Fibroblast of skin of abdomen (primary cell): ENCODE measurements at regions not wholly inside any gene's neighbourhood (a gene's known extent, or its start where the extent isn't known, plus 50 kb on each side); places are given as distances from the start of the nearest gene placed in this dataset.

Experiments used
- DNase-seq: peaks from one replicate; pipeline ENCODE4 v3.0.0-alpha.2; 2013

DNA sequence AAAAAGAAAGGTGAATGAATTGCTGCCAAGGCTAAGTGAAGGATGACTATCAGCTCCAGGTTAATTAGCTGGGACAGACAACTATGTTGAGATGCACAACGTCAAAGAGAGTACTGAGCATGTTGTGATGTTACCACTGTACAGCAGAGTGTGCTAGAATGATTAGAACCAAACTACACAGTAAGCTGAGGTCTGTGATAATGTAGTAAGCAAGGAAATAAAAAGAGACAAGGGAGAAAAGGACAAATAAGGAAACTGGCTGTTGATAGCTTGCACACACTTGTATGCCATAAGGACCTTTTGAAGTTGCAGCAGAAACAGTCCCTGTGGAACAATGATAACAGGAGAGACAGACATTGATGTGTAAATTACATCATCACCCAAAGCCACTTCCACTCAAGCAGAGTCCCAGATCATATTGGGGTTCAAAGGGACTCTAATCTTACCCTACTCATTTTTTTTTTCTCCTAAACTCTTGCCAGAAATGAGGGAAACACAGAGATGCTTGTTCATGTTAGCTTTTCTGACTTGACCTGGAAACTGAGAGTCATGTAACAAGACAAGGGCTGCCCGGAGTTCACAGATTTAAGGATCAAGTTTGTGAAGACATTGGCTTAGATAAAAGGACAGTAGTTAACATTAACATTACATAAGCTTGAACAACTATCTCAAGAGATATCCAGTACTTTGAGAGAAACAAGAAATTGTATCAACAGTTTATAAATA, 189.9 kb downstream of the CENPW start:
- DNase-seq, result peak; percentile 14

DNA sequence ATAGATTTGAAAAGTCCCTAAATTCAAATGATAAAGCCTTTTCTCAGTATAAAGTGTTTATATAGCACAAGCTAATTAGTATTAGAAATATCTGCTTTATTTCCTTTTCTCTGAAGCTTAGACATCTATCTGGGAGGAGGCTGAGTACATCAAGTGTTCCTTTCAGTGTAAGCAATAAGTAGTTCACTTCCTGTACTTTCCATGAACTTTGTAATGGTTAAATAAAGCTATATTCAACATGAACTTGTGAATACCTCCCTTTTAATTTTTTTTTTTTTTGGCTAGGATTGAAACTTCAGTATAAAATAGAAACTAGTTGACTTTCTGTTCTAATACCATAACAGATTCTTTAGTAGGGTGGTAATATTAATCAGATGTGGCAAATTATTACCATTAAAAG, 190.9 kb downstream of the CENPW start:
- no peak for DNase-seq

DNA sequence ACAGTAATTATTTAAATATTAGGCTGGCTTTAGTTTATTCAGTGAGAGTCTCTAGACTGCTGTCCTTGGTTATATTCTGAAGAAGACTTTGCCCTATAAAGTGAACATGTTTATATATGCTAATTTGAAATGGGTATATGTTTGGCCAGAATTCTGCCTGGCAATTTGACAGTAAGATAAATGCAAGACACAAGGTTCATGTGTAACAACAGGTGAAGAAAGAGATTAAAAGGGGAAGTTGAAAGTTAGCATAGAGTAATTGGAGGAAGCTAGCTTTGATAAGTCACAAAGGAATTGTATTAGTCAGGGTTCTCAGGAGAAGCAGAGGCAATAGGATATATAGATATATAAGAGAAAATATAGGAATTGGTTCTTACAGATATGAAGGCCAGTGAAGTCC, 191.4 kb downstream of the CENPW start:
- no peak for DNase-seq

DNA sequence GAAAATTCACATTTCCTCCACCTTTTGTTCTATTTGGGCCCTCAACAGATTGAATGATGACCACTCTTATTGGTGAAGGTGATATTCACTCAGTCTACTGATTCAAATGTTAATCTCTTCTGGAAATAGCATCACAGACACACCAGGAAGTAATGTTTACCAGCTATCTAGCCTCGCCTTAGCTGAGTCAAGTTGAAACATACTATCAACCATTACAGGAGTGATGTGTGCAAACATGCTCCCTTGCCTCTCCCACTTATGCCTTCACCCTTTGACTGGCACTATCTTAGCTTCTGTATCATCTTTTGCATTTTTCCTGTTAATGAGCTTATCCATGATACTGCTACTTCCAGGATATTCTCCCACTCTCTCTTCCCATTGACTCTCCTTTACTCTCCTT, 191.9 kb downstream of the CENPW start:
- DNase-seq, result no peak

DNA sequence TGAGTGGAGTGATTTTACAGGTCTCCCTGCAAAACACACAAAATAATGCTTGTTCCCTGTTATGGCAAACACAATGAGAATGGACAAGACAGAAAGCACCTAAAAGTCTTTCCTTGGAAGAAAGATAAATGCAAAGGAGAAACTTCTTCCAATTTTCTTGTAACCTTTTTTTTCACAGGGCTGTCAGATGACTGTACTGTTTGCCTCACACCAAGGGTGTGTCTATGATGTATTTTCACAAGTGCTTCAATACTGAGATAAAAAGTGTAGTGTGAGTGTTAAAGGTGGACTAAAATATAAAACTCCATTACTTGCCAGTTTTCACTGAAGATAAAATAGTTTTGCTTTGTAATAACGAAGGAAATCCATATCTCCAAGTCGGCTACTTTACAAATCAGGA, 194.5 kb downstream of the CENPW start:
- no peak for DNase-seq

DNA sequence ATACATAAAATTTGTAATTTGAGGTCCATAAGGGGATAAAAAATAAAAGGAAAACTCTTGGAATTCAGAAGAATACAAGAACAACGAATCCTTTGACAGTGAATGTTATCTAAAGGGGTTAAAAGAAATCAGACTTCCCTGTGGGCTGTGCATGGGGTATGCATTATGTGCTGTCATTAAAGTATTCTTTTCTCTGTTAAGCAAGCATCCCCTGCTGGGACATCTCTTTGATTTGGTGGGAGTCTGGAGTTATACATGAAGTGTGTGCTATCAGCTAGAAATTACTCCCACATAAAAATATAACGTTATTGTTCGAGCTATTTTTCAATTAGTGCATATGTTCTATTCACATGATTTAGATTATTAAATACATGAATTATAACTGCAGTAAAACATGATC, 195.2 kb downstream of the CENPW start:
- no peak for DNase-seq

DNA sequence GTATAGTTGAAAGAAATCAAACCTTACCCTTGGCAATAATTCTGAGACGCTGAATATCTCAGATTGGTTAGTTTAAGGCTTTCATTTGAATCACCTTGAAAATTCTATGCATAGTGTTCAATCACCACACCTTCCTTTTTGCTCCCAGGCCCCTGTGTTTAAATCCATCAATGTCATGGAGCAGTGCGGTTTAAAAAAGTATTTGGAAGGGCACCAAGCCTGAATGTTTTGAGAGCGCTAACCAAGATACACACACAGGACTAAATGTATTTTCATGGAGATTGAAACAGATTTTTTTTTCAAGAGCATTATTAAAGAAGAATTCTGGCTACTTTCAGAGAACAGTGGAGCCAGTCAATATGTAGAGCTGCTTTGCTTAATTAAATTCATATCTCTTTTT, 195.7 kb downstream of the CENPW start:
- peak; percentile 47 for DNase-seq

DNA sequence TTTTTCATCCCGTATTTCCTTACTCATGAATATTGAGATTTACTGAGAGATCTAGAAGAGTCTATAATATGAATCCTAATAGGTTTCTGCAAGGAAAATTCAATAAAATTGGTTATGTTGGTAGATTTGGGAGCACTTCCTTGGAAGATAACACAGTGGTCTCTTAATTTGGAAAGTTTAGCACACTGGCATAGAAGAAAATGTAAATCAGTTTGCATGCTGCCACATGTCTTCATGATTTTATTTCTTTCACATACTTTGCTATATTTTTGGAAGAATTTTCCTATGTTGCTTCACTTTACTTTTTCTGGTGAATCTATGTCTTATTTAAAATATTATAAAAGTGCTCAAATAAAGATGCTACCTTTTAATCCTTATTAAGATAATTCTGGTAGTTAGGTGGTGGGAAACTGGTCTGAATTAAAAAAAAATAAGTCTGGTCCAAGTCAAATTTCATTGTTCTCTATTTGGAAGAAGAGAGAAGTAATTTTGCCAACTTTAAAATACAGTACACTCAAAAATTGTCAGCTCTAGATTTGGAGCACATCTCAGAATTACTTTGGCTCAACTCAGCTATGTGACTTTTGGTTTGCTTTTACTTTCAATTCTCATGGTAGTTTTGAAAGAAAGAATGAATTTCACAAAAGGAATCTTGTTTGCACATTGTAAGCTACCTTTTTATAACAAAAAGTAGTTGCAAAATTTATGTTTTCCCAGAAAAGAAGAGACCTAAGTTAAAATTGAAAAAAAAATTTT, 197.3 kb downstream of the CENPW start:
- DNase-seq, result no peak

DNA sequence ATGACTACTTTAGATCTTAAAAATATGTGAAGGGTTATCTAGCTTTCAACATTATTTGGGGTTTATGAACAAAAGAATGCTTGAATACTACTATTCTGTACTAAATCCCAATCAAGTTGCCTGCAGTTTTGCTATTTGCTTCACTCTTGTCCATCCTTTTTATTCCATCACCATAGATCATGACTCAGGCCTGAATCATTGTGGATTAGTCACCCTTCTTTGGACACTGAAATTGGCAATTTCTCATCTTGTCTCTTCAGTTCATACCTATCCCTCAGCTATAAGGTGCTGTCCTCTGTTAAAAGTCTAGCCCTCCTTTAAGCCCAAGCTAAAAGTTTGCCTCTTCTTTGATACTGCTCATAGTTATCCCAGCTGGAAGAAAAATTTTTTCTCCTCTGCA, 199.1 kb downstream of the CENPW start:
- peak; percentile 72 for DNase-seq

DNA sequence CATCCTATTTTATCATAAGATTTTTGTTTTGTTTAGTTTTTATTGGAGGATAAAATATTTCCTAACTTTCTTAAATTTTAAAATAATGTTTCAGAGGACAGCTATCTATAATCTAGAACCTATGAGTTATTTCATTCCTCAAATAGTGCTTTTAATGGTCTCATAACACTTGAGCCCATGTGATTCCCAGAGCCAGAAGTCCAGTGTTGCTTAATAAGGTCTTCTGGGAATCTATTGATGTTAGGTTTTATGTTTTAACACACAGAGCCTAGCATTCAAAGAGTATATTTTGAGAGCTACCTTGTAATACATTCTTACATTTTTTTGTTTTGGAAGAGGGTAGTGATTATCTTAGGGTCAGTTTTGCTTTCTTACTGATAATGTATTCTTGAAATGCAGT, 200.2 kb downstream of the CENPW start:
- DNase-seq, result peak; percentile 5

DNA sequence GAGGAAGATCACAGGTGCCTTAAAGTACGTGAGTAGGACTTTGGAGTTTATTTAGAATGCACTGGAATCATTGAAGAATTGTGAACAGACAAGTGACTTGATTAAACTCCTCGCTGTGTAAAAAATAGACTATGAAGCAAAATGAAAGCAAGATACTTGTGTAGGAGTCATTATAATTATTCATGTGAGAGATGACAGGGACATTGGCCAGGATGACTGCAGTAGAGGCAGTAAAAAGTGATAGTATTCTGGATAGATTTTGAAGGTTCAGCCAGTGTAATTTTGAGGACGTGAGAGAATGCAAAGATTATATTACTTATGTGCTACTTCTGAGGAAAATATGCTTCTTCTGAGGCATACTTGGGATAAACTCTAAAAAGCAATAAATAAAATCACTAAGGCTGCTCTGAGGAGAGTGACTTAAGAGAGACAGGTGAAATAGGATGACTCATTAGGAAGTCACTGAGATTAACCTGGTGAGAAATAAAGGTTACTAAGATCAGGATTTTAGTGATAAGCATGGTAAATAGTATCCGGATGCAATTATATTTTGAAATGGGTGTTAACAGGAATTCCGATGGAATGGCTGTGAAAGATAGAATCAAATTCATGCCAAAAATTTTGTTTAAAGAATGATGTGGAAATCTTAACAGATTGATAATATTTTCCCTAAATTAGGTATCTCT, 202.0 kb downstream of the CENPW start:
- DNase-seq, result no peak

DNA sequence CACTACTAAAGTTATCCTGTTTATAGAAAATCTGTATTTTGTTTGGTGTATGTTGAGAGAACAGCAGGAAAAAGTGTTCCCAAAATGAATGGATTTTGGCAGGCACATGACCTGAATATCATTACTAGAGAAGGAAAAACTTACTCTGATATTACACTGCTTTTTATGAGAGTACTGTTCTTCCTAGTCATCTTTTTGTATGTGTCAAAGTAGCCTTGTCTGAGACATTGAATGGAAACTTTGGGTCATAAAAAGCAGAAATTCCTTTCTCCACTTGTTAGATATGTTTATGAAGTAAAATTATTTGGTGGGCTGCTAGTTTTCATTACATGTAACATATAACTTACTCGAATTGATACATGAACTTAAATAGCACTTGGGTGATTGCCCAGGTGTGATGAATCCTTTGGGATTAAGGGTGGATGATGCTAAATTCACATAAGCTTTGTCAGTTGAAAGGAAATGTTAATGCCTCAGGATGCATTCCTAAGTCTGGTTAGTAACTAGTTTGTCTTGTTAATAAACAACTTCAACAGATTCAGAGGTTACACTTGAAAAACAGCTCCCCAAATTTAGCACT, 206.7 kb downstream of the CENPW start:
- peak; percentile 67 for DNase-seq

DNA sequence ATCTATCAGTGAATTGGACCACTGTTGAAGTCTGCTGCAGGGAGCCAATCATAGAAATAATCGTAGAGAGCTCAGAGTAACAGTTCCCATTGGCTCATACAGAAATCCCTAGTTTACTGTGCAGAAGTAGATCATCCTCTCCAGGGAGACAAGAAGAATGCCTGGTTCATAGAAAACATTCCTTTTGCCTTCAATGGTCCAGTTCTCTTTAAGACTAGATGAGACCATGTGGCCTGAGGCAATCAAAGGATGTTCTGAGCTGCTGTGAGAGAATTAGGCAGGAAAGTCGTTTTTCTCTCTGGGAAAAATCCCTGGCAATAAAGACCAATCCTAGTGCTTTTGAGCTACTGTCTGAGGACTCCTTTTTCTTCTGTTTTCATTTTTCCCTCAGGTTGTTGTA, 208.4 kb downstream of the CENPW start:
- no peak for DNase-seq

DNA sequence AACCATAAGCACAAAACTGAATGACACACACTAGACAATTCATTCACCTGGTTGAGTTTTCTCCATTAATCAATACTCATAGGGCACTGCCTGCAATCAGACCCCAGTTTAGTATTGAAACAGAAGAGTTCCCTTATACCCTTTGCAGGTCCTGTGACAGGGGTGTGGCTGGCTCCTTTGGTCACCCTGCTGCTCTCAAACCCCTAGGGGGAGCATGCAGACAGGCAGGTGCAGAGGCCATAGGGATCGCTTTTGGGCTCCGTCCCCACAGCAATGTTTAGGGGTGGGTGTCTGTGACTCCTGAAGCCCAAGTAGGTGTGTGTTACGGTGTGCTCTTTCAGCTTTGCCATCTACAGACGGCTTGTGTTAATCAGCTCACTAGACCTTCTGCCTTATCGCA, 210.4 kb downstream of the CENPW start:
- no peak for DNase-seq

DNA sequence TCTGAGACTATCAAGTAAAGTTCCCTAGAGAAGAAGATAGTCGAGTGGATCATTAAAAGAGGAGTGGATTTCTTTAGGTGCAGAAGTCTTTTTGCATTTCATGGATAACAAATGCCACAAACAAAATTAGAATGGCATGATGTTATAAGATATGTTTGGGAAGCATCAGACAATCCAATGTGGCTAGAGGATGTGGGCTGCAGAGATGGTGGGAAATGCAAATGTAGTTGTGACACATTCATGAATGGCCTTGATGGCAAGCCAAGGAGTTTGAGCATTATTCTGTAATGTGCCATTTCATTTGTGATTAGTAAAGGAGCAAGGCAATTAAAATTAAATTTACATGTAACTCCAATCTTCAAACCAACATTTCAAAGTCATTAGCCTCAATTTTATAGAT, 211.9 kb downstream of the CENPW start:
- DNase-seq, result no peak

DNA sequence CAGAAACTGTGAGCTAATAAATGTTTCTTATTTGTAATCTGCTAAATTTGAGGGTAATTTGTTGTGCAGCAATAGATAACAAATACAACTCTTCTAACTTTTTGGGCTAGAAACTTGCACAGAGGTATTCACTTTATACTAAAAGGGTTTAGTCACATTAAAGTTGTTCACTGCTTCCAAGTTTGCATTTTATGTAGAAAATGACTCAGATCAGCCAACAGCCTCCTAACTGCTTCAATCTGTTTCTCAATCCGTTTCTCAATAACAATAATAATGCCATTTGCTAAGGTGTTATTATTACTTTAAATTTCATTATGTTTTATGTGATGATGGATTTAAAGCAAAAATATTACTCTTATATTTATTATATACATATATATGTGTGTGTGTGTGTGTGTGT, 213.9 kb downstream of the CENPW start:
- DNase-seq, result peak; percentile 7

DNA sequence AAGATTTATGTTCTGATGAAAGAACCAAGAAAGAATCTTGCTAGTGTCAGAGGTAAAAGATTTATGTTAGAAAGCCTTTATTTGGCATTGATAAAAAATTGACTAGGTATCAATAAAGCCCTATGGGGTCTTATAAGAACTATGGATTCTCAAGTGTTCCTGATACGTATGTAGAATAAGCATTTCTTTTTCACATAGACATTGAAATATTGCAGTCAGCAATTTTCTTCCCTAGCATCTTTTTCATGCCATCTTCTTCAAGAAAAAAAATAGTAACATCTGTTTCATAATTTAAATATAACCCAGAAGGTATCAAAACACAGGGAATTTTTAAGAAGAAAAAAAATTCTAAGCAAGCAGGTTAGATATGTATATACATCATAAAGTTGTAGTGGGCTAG, 230.6 kb downstream of the CENPW start:
- no peak for DNase-seq

DNA sequence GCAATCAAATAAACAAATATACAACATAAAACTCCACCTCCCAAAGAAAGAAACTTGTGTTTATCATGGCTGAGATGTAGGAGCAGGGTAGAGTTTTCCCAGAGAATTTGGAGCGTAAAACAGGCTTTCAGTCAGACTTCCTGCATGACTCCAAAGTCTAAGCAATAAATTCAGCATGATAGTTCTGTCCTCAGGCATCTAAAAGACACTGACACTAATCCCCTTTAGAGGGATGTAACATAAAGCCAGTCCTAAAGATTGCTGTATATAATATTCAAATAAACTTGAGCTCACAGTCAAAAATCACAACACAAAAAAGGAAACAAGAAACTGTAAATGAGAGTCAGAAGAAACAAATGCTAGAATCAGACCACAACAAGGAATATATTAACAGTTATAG, 234.4 kb downstream of the CENPW start:
- no peak for DNase-seq

DNA sequence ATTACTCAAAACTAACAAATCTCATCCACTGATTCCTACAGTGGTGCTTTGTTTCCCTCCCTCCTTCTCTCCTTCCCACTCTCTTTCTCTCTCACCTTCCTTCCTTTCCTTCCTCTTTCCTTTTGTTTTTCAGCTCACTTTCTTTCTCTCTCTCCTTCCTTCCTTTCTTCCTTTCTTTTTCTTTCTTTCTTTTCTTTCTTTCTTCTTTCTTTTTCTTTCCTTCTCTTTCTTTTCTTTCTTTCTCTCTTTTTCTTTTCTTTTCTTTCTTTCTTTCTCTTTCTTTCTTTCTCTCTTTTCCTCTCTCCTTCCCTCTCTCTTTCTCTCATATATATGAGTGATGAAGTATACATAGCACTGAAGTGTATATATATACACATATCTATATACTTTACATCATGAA, 241.4 kb downstream of the CENPW start:
- DNase-seq, result no peak

DNA sequence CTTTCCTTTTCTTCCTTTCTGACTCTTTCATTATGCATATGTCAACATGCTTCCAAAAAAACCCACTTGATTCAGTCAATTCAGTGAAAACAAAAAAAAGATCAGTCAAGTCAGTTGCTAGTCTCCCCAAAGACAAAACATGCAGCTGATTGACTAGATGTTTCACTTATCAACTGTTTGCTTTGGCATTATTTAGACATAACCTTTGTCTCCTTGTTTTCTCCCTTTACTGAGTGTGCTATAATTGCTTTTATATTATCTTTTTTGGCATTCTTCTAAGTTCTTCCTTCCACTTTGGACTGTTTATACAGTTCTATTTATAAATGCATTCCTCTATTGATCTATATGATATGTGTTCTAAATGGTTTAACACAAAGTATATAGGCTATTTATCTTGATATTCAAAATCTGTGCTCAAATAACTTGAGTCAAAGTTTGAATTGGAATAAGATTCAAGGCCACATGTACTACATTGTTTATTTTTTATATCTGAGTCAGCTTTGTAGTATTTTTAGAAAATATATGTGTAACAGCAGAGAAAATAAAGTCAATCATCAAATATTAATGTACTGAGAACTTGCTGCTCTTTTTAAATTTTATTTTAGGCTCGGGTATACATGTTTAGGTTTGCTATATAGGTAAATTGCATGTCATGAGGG, 260.5 kb downstream of the CENPW start:
- no peak for DNase-seq

DNA sequence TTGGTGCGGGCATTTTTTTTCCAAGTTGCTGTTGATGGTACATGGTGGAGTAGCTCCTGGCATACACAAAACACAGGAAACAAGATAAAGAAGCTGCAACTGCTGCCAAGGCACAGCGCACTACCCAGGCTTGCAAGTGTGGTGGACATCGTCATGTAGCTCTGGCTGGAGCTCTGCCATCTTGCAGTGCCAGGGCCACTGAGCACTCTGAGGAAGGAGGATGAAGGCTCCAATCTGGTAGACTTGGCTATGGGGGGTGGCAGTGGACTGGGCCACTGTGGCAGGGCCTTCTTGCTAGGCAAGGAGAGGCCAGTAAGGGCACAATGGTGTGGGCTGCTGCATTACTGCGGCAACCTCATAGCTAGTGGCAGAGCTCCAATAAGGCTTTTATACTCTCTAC, 263.5 kb downstream of the CENPW start:
- DNase-seq, result no peak

DNA sequence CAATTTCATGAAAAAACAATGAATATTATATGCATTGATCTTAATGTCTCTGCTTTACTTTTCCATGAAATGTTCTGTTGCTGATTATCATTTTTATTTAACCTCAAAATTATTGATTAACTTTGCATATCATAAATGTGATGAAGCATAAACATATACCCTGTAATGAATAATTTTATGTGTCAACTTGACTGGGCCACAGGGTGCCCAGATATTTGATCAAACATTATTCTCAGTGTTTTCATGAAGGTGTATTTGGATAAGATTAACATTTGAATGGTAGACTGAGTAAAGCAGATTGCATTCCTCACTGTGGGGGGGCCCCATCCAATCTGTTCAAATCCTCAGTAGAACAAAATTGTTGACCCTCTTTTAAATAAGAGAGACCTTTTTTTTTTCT, 265.2 kb downstream of the CENPW start:
- DNase-seq, result no peak

DNA sequence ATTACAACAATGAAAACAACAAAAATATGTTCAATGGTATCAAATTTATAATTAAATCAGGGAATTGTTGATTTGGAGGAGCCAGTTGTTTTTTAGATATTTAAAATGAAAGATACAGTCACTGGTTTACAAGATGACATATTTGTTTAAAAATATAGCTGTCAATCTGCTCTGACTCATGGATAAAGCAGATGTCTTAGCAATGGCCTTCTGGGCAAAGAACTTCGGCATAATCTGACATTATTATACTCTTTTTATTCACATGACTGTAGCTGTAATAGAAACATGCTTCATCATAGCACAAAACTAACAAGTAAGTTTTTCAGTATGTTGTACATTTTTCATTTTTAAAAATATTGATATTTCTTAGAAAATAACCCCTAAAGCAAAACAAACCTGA, 267.4 kb downstream of the CENPW start:
- DNase-seq, result no peak
